ENCODE measurements at regions not wholly inside any gene's neighbourhood (a gene's known extent, or its start where the extent isn't known, plus 50 kb on each side); places are given as distances from the start of the nearest gene placed in this dataset.
"Not testable (repeated sequence)": the region's sequence is repeated elsewhere in the genome, so short reads cannot be mapped to it uniquely, and the experiment has no call there.

DNA sequence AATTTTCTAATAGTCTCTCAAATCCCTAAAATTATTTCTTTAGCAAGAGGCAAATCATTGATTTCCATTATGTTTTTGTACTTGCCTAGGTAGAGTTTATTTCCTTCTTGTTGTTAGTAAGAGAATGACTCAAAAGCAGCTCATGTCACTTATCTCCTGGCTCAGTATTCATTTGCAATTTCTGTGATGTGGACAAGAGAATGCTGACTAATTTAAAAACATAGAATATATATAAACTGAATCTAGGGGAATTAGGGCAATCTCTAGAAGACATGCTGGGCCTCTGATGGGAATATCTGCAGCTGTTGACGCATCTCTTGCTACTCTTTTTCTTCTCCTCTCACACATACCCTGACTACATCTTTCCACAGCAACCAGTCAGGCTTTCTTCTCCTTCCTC, 130.8 kb upstream of the PRKD1 start:
- DNase-seq (ENCODE audit: low spot score), result no peak
- no peaks in the 10 kb centered on the region for H3K27me3 Mint-ChIP-seq (ENCODE audit: unreplicated experiment)
- H3K4me1 Mint-ChIP-seq (ENCODE audit: unreplicated experiment), result no peaks in the 10 kb centered on the region
- no peak overlapping the region for H3K4me3 Mint-ChIP-seq (ENCODE audit: unreplicated experiment)
- no peaks in the 10 kb centered on the region for H3K36me3 Mint-ChIP-seq (ENCODE audit: low read depth, unreplicated experiment)
- TF ChIP-seq CTCF (IDR thresholded peaks at IDR 0.05; ENCODE audit: unreplicated experiment), result no peak
- no peaks in the 10 kb centered on the region for H3K9me3 Mint-ChIP-seq (ENCODE audit: unreplicated experiment)
- no peak overlapping the region for H3K27ac Mint-ChIP-seq (ENCODE audit: unreplicated experiment)

DNA sequence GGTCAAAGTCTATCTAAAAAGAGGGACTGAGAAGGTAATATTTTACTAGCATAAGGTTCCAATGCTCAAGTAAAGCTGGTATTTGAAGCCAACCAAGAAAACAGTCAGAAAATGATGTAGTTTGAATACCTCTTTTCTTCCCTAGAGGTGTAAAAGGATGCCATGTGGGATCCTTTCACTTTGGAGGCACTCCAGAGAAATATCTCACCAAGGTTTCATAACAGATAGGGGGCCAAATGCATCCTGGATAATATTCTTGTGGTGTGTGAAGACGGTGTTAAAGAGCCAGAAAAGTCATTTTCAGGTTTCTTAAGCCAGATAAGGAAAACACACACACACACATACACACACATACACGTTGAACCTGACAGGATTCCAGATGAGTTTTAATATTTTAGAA, 136.1 kb upstream of the PRKD1 start:
- TF ChIP-seq CTCF (IDR thresholded peaks at IDR 0.05; ENCODE audit: unreplicated experiment), result no peak
- H3K27me3 Mint-ChIP-seq (ENCODE audit: unreplicated experiment), result no peaks in the 10 kb centered on the region
- H3K36me3 Mint-ChIP-seq (ENCODE audit: low read depth, unreplicated experiment), result no peaks in the 10 kb centered on the region
- H3K9me3 Mint-ChIP-seq (ENCODE audit: unreplicated experiment), result no peaks in the 10 kb centered on the region
- H3K4me3 Mint-ChIP-seq (ENCODE audit: unreplicated experiment), result no peak overlapping the region
- no peak for DNase-seq (ENCODE audit: low spot score)
- H3K4me1 Mint-ChIP-seq (ENCODE audit: unreplicated experiment), result no peaks in the 10 kb centered on the region
- H3K27ac Mint-ChIP-seq (ENCODE audit: unreplicated experiment), result no peak overlapping the region

GRCh38 chr14:30064454-30064853, 136.8 kb upstream of the PRKD1 start:
- Mint-ChIP-seq H3K27ac (ENCODE audit: unreplicated experiment) (no peak overlapping the region), H3K4me1 (ENCODE audit: unreplicated experiment) (no peaks in the 10 kb centered on the region), H3K4me3 (ENCODE audit: unreplicated experiment) (no peak overlapping the region), H3K9me3 (ENCODE audit: unreplicated experiment) (no peaks in the 10 kb centered on the region), H3K36me3 (ENCODE audit: low read depth, unreplicated experiment) (no peaks in the 10 kb centered on the region), H3K27me3 (ENCODE audit: unreplicated experiment) (no peaks in the 10 kb centered on the region)
- no peak for DNase-seq (ENCODE audit: low spot score)
- TF ChIP-seq CTCF (IDR thresholded peaks at IDR 0.05; ENCODE audit: unreplicated experiment), result no peak

GRCh38 chr14:30069536-30069935, 141.9 kb upstream of the PRKD1 start:
- Mint-ChIP-seq H3K9me3 (ENCODE audit: unreplicated experiment) (peaks cover 6% of the 10 kb centered on the region), H3K4me1 (ENCODE audit: unreplicated experiment) (no peaks in the 10 kb centered on the region), H3K36me3 (ENCODE audit: low read depth, unreplicated experiment) (peaks cover 3% of the 10 kb centered on the region), H3K27me3 (ENCODE audit: unreplicated experiment) (no peaks in the 10 kb centered on the region), H3K4me3 (ENCODE audit: unreplicated experiment) (no peak overlapping the region), H3K27ac (ENCODE audit: unreplicated experiment) (no peak overlapping the region)
- no peak for TF ChIP-seq CTCF (IDR thresholded peaks at IDR 0.05; ENCODE audit: unreplicated experiment)
- no peak for DNase-seq (ENCODE audit: low spot score)

DNA sequence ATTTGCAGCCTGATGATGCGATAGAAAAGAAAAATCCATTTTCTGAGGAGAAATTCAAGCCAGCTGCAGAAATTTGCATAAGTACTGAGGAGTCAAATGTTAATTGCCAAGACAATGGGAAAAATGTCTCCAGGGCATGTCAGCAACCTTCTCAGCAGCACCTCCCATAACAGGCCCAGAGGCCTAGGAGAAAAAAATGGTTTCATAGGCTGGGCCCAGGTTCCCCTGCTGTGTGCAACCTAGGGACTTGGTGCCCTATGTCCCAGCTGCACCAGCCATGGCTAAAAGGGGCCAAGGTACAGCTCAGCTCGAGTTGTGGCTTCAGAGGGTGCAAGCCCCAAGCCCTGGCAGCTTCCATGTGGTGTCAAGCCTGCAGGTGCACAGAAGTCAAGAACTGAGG, 144.8 kb upstream of the PRKD1 start:
- not testable (repeated sequence) for H3K27me3 Mint-ChIP-seq (ENCODE audit: unreplicated experiment); DNase-seq (ENCODE audit: low spot score)

DNA sequence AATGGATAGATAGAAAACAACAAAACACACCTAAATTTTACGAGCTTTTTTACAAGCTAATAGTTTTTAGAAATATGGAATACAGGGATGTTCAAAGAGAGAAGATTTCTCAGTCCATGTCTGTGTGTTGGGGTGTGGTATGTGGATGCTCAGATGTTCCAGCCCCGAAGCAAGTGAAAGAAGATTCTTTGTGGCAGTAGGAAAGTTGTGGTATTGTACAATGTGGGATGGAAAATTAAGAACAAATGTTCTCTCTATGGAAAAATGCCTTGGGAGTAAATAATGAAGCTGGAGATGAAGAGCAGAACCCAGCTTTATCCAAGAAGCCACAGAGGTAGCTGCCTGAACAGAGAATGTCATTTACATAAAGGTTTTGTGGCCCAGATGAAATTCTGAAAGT, 150.3 kb upstream of the PRKD1 start:
- Mint-ChIP-seq H3K9me3 (ENCODE audit: unreplicated experiment) (peaks cover 3% of the 10 kb centered on the region), H3K4me1 (ENCODE audit: unreplicated experiment) (no peaks in the 10 kb centered on the region), H3K4me3 (ENCODE audit: unreplicated experiment) (no peak overlapping the region), H3K36me3 (ENCODE audit: low read depth, unreplicated experiment) (no peaks in the 10 kb centered on the region), H3K27ac (ENCODE audit: unreplicated experiment) (no peak overlapping the region), H3K27me3 (ENCODE audit: unreplicated experiment) (no peaks in the 10 kb centered on the region)
- TF ChIP-seq CTCF (IDR thresholded peaks at IDR 0.05; ENCODE audit: unreplicated experiment), result no peak
- DNase-seq (ENCODE audit: low spot score), result no peak

More for the DNA sequence above, 144.8 kb upstream of the PRKD1 start:
- H3K36me3 Mint-ChIP-seq (ENCODE audit: low read depth, unreplicated experiment); H3K4me3 Mint-ChIP-seq (ENCODE audit: unreplicated experiment); H3K4me1 Mint-ChIP-seq (ENCODE audit: unreplicated experiment); H3K9me3 Mint-ChIP-seq (ENCODE audit: unreplicated experiment); H3K27ac Mint-ChIP-seq (ENCODE audit: unreplicated experiment): not testable (repeated sequence)
